ENCODE measurements at regions not wholly inside any gene's neighbourhood (a gene's known extent, or its start where the extent isn't known, plus 50 kb on each side); places are given as distances from the start of the nearest gene placed in this dataset.
"Not testable (repeated sequence)": the region's sequence is repeated elsewhere in the genome, so short reads cannot be mapped to it uniquely, and the experiment has no call there.

DNA sequence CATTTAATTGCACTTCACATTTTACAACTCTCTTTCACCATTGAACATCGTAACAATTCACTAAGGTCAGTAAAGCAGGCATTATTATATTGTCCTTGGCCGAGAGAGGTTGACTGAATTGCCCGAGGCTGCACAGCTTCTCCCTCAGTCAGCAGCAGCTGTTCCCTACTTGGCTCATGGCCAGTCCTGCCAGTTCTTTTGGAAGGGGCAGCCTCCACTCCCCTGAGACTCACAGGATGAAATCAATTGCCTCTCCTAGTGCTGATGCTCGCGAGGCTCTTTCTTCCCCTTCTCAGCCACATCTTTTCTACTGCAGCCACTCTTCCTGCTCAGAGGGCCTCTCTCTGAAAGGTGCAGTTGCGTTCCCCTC lies 79.9 kb upstream of the KCNA1 start:
- no peak for DNase-seq (ENCODE audit: low read depth)
- H3K4me3 ChIP-seq (ENCODE audit: control insufficient read depth, low read depth, low read length): no peak overlapping the region
- TF ChIP-seq, protein P1, sequence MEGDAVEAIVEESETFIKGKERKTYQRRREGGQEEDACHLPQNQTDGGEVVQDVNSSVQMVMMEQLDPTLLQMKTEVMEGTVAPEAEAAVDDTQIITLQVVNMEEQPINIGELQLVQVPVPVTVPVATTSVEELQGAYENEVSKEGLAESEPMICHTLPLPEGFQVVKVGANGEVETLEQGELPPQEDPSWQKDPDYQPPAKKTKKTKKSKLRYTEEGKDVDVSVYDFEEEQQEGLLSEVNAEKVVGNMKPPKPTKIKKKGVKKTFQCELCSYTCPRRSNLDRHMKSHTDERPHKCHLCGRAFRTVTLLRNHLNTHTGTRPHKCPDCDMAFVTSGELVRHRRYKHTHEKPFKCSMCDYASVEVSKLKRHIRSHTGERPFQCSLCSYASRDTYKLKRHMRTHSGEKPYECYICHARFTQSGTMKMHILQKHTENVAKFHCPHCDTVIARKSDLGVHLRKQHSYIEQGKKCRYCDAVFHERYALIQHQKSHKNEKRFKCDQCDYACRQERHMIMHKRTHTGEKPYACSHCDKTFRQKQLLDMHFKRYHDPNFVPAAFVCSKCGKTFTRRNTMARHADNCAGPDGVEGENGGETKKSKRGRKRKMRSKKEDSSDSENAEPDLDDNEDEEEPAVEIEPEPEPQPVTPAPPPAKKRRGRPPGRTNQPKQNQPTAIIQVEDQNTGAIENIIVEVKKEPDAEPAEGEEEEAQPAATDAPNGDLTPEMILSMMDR (IDR thresholded peaks at IDR 0.05; ENCODE audit: control insufficient read depth, insufficient read depth, low read depth, low read length, missing control alignments): no peak

DNA sequence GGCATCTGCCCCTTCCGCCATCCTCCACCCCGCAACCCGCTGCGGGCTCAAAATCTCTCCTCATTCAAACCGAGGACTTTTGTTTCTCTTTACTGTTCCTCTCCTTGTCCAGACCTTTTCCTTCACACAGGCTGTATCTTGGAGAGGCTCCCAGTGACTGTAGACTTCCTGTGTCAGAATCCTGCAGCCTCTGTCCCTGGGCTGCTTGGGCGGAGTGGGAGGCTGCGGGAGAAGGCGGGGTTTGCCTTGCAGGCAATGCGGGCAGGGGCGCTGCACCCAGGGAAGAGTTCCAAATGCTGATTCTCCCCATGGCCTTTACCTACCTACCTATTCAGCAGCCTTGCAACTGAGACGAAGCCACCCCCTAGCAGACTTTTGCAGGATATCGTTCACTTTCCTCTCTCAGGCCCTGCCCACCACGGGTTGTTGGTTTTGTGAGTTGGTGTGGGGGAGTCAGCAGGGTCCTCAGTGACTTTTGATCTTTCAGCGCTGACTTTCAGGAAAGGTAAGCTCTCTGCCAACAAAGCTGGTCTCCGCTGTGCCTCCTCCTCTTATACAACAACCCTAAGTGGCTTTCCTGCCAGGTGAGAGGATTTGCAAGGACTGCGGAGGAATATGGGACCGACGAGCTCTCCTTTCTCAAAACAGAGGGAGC lies 79.0 kb upstream of the KCNA1 start:
- no peak for DNase-seq (ENCODE audit: low read depth)
- TF ChIP-seq, protein P1 (IDR thresholded peaks at IDR 0.05; ENCODE audit: control insufficient read depth, insufficient read depth, low read depth, low read length, missing control alignments): no peak
- no peak overlapping the region for H3K4me3 ChIP-seq (ENCODE audit: control insufficient read depth, low read depth, low read length)

DNA sequence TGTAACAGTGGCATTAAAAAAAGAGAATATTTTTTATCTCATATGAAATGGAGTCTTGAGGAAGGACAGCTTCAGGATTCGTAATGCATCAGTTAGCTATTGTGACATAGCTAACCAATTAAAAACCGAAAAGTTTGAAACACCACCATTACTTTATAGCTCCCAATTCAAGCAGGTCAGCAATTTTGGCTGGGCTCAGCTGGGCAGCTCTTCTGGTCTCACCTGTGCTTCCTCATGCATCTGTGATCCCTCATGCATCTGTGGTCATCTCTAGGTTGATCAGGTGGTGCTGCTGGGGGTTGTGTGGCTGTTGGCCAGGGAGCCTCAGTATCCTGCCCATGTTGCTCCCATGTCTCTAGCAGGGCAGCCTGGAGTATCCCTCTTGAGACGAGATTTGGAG lies 76.7 kb upstream of the KCNA1 start:
- TF ChIP-seq, protein P1 (IDR thresholded peaks at IDR 0.05; ENCODE audit: control insufficient read depth, insufficient read depth, low read depth, low read length, missing control alignments): no peak
- H3K4me3 ChIP-seq (ENCODE audit: control insufficient read depth, low read depth, low read length): no peak overlapping the region
- no peak for DNase-seq (ENCODE audit: low read depth)

DNA sequence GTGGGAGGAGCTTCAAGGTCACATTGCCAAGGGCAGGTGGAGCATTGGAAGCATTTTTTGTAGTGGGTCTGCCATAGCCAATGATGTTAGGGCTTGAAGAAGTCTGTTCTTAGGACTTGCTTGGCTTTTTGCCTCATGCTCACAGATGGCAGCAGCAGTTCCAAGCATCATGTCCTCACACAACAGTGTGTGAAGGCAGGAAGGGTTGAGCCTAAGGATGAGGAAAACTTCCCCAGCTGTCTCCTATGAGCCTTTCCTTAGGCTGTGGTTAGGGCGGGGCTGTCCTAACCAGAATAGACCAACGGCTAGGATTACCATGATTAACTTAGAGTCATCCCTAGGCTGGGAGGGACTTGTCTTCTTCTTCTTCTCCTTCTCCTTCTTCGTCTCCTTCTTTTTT lies 76.2 kb upstream of the KCNA1 start:
- no peak for DNase-seq (ENCODE audit: low read depth)
- no peak overlapping the region for H3K4me3 ChIP-seq (ENCODE audit: control insufficient read depth, low read depth, low read length)
- TF ChIP-seq, protein P1 (IDR thresholded peaks at IDR 0.05; ENCODE audit: control insufficient read depth, insufficient read depth, low read depth, low read length, missing control alignments): no peak

DNA sequence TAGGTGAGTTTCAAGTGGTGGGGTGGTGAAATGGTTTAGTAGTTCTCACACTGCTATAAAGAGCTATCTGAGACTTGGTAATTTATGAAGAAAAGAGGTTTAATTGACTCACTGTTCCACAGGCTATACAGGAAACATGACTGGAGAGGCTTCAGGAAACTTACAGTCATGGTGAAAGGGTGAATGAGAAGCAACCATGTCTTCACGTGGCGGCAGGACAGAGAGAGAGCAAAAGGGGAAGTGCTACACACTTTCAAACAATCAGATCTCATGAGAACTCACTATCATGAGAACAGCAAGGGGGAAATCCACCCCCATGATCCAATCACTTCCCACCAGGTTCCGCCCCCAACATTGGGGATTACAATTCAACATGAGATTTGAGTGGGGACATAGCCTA lies 67.3 kb upstream of the KCNA1 start:
- H3K4me3 ChIP-seq (ENCODE audit: control insufficient read depth, low read depth, low read length); DNase-seq (ENCODE audit: low read depth): not testable (repeated sequence)

DNA sequence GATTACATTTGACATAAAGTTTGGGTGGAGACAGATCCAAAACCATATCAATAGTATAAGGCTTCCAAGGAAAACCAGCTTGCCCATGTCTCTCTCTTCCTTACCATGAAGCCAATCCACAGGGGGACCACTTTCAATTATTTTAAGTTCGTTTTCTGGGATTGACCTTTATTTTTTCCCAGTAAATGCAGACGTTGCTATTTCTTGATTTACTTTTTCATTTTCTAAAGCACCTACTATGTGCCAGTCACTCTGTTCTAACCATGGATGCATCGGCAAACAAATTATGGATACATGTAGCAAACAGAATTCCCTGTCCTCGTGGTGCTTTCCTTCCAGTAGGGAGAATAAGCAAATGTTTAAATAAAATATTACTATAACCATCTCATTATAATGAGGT lies 65.8 kb upstream of the KCNA1 start:
- DNase-seq (ENCODE audit: low read depth): no peak
- TF ChIP-seq, protein P1 (IDR thresholded peaks at IDR 0.05; ENCODE audit: control insufficient read depth, insufficient read depth, low read depth, low read length, missing control alignments): no peak
- no peak overlapping the region for H3K4me3 ChIP-seq (ENCODE audit: control insufficient read depth, low read depth, low read length)

DNA sequence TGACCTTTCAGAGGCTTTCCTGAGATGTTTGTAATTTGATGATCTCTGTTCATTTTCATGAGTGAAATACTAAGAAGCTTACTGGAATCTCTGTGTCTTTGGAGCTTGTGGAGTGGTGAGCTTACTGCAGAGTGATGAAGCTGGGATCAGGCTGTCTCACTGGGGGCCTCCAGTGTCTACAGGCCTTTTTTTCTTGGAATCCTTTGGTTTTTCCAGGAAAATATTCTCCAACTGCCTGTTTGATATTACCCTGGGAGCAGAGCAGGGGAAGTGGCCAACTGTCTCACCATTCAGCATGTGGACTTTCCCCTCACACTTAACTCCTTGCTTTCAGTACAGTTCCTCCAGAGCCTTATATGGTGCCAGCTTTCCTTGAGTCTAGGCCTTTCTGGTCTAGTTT lies 62.0 kb upstream of the KCNA1 start:
- TF ChIP-seq, protein P1 (IDR thresholded peaks at IDR 0.05; ENCODE audit: control insufficient read depth, insufficient read depth, low read depth, low read length, missing control alignments): no peak
- no peak for DNase-seq (ENCODE audit: low read depth)
- no peak overlapping the region for H3K4me3 ChIP-seq (ENCODE audit: control insufficient read depth, low read depth, low read length)

Data from AG09309 (cell line).